Endothelial cell of umbilical vein (primary cell): ENCODE measurements at regions not wholly inside any gene's neighbourhood (a gene's known extent, or its start where the extent isn't known, plus 50 kb on each side); places are given as distances from the start of the nearest gene placed in this dataset.

Source experiments
- BruUV-seq: library from RNA; stranded (reverse); fragments of 400-500 nt; replicated peaks from 2 replicates; lab custom pipeline; 2021; lab: Mats Ljungman, UMichigan
- CTCF ChIA-PET: fragments of 300-600, 350-600 bp; sonication (Branson Sonifier 250); formaldehyde crosslinking; loops from one replicate; lab custom pipeline; 2021; ENCODE audit warnings: antibody characterized with exemption, inconsistent platforms; lab: Charles Lee
- POLR2A ChIA-PET: fragments of 300-600, 350-600 bp; sonication (Branson Sonifier 250); formaldehyde crosslinking; loops from one replicate; lab custom pipeline; 2021; ENCODE audit warnings: antibody characterized with exemption, inconsistent platforms; lab: Charles Lee
- DNase-seq: peaks from one replicate; pipeline ENCODE4 v3.0.0-alpha.2; 2011; ENCODE audit warnings: low read depth, low spot score
- FAIRE-seq: peaks from 2 replicates; lab custom pipeline; 2011; peaks lifted over from hg19 to GRCh38; lab: Jason Lieb, UNC
- H2AFZ ChIP-seq: 2 replicates; pipeline ENCODE4 v1.6.0; 2012; ENCODE audit warnings: low read depth, low read length, control low read depth, inconsistent platforms
- H3K27ac ChIP-seq: 2 replicates; pipeline ENCODE4 v1.5.1; 2011; ENCODE audit warnings: low read depth, mild to moderate bottlenecking, control low read depth, low read length, moderate library complexity; ENCODE audit not compliant: insufficient read depth
- H3K27me3 ChIP-seq, 2 experiments: 2 replicates each; pipeline versions ENCODE4 v1.6.0 to v1.6.1; 2011; ENCODE audit warnings: low read length in 2 of 2, mixed read lengths in 1 of 2; ENCODE audit not compliant: control insufficient read depth in 2 of 2, insufficient read depth in 2 of 2
- H3K36me3 ChIP-seq, 2 experiments: 2 replicates in 1 of 2; 3 replicates in 1 of 2; pipeline ENCODE4 v1.5.1; 2011; ENCODE audit warnings: low read length in 2 of 2, mild to moderate bottlenecking in 1 of 2, moderate library complexity in 1 of 2; ENCODE audit not compliant: control insufficient read depth in 2 of 2, insufficient read depth in 2 of 2; ENCODE audit errors: extremely low read depth in 1 of 2
- H3K4me1 ChIP-seq: 3 replicates; pipeline ENCODE4 v1.5.1; 2011; ENCODE audit warnings: mild to moderate bottlenecking, low read length; ENCODE audit not compliant: control insufficient read depth, insufficient read depth; ENCODE audit errors: extremely low read depth
- H3K4me2 ChIP-seq: 2 replicates; pipeline ENCODE4 v1.6.1; 2011; ENCODE audit warnings: low read length, control low read depth, mixed read lengths; ENCODE audit not compliant: insufficient read depth
- H3K4me3 ChIP-seq, 3 experiments: fragments of 200-600 bp in 1 of 3; sonication (generic), shearing (Covaris generic) in 1 of 3; replicated peaks in 1 of 3; 2 replicates each; pipeline ENCODE4 v1.5.1; 2011 to 2016; ENCODE audit warnings: control low read depth in 3 of 3, low read length in 3 of 3, mild to moderate bottlenecking in 2 of 3, inconsistent platforms in 1 of 3, low read depth in 1 of 3, moderate library complexity in 1 of 3; ENCODE audit not compliant: insufficient read depth in 1 of 3
- H3K79me2 ChIP-seq: 2 replicates; pipeline ENCODE4 v1.6.0; 2012; ENCODE audit warnings: low read length, inconsistent platforms; ENCODE audit not compliant: control insufficient read depth, insufficient read depth
- H3K9ac ChIP-seq: replicated peaks from 2 replicates; pipeline ENCODE3; 2011; ENCODE audit warnings: low read length, control low read depth; ENCODE audit not compliant: insufficient read depth; ENCODE audit errors: extremely low read depth
- H3K9me1 ChIP-seq: replicated peaks from 3 replicates; pipeline ENCODE4 v1.6.0; 2011; ENCODE audit warnings: mild to moderate bottlenecking, low read length; ENCODE audit not compliant: control insufficient read depth, insufficient read depth; ENCODE audit errors: extremely low read depth
- H3K9me3 ChIP-seq: replicated peaks from 2 replicates; pipeline ENCODE4 v1.5.1; 2012; ENCODE audit warnings: low read length, inconsistent platforms; ENCODE audit not compliant: control insufficient read depth, insufficient read depth
- H4K20me1 ChIP-seq: replicated peaks from 2 replicates; pipeline ENCODE3; 2011; ENCODE audit warnings: mild to moderate bottlenecking, low read length; ENCODE audit not compliant: control insufficient read depth, insufficient read depth; ENCODE audit errors: extremely low read depth
- FOS ChIP-seq: IDR thresholded peaks from 2 replicates; pipeline ENCODE4 v1.6.1; 2011; ENCODE audit warnings: mild to moderate bottlenecking, low read length, moderate library complexity, borderline replicate concordance; ENCODE audit not compliant: insufficient read depth
- GATA2 ChIP-seq: IDR thresholded peaks from 2 replicates; pipeline ENCODE4 v1.7.0; 2011; ENCODE audit warnings: low read depth, mild to moderate bottlenecking, moderate library complexity, mixed read lengths, low read length; ENCODE audit not compliant: insufficient read length, insufficient read depth
- JUN ChIP-seq: IDR thresholded peaks from 2 replicates; pipeline ENCODE4 v1.6.1; 2011; ENCODE audit warnings: borderline replicate concordance, low read depth; ENCODE audit not compliant: insufficient read length, insufficient read depth
- MAX ChIP-seq: IDR thresholded peaks from 2 replicates; pipeline ENCODE4 v1.6.1; 2011; ENCODE audit not compliant: insufficient read depth, insufficient read length
- MYC ChIP-seq: IDR thresholded peaks from one replicate; pipeline ENCODE4 v1.6.1; 2011; ENCODE audit warnings: mild to moderate bottlenecking, low read depth, low read length
- POLR2A ChIP-seq: IDR thresholded peaks from 2 replicates; pipeline ENCODE4 v1.6.1; 2012; ENCODE audit warnings: low read depth, mild to moderate bottlenecking, control low read depth, low read length
- POLR2AphosphoS5 ChIP-seq: IDR thresholded peaks from 2 replicates; pipeline ENCODE4 v1.6.1; 2012; ENCODE audit warnings: low read depth, mild to moderate bottlenecking, control low read depth, low read length, moderate library complexity; ENCODE audit not compliant: insufficient read depth
- dilution Hi-C: fragments of 300-500 bp; cut with MboI; formaldehyde crosslinking; loops from one replicate; pipeline ENCODE4 v1.15.0; 2019; ENCODE audit warnings: low sequenced_read_pairs; ENCODE audit not compliant: extremely low pct_ligation_motif_present
- intact Hi-C: fragments of 100-400 bp; cut with micrococcal nuclease; formaldehyde crosslinking; loops from one replicate; pipeline ENCODE4 v1.10.0; 2022
- TF ChIP-seq, protein P1 (sequence below), 2 donors: IDR thresholded peaks; 1 replicate in 1 of 2; 2 replicates in 1 of 2; pipeline ENCODE4 v1.5.1; 2011; ENCODE audit warnings: low read length in 2 of 2, mild to moderate bottlenecking in 2 of 2, moderate library complexity in 2 of 2, control low read depth in 1 of 2, inconsistent platforms in 1 of 2, low read depth in 1 of 2; ENCODE audit not compliant: insufficient read depth in 1 of 2; ENCODE audit errors: extremely low read depth in 1 of 2

DNA sequence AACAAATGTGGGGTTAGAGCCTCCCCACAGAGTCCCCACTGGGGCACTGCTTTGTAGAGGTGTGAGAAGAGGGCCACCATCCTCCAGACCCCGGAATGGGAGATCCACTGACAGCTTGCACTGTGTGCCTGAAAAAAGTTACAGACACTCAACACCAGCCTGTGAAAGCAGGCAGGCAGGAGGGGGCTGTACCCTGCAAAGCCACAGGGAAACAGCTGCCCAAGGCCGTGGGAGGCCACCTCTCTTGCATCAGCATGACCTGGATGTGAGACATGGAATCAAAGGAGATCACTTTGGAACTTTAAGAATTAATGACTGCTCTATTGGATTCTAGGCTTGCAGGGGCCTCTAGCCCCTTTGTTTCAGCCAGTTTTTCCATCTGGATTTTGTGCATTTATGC lies 782.3 kb downstream of the BRINP1 start:
- no peak for FAIRE-seq
- CTCF ChIA-PET = no interaction called here
- intact Hi-C loops = no loop called here

More for the DNA sequence above, 782.3 kb downstream of the BRINP1 start:
- no peaks in the 10 kb centered on the region for H3K79me2 ChIP-seq
- POLR2A ChIA-PET = no interaction called here
- no peak overlapping the region for H3K9ac ChIP-seq
- no peak overlapping the region for H2AFZ ChIP-seq
- H3K4me3 ChIP-seq = no peak overlapping the region
- TF ChIP-seq POLR2AphosphoS5 (no peak), MYC (no peak), FOS (no peak), POLR2A (no peak), GATA2 (no peak), JUN (no peak), MAX (no peak)
- TF ChIP-seq, protein P1, sequence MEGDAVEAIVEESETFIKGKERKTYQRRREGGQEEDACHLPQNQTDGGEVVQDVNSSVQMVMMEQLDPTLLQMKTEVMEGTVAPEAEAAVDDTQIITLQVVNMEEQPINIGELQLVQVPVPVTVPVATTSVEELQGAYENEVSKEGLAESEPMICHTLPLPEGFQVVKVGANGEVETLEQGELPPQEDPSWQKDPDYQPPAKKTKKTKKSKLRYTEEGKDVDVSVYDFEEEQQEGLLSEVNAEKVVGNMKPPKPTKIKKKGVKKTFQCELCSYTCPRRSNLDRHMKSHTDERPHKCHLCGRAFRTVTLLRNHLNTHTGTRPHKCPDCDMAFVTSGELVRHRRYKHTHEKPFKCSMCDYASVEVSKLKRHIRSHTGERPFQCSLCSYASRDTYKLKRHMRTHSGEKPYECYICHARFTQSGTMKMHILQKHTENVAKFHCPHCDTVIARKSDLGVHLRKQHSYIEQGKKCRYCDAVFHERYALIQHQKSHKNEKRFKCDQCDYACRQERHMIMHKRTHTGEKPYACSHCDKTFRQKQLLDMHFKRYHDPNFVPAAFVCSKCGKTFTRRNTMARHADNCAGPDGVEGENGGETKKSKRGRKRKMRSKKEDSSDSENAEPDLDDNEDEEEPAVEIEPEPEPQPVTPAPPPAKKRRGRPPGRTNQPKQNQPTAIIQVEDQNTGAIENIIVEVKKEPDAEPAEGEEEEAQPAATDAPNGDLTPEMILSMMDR (IDR thresholded peaks at IDR 0.05; ENCODE audit: extremely low read depth in 1 of 2, insufficient read depth in 1 of 2, low read depth in 1 of 2, low read length in 2 of 2) = no peak
- H3K36me3 ChIP-seq = no peaks in the 10 kb centered on the region
- no peak overlapping the region for H3K4me2 ChIP-seq
- no peaks in the 10 kb centered on the region for H3K4me1 ChIP-seq
- no peaks in the 10 kb centered on the region for H3K9me3 ChIP-seq
- DNase-seq = no peak
- peaks cover 0 to 3% of the 10 kb centered on the region in 2 experiments for H3K27me3 ChIP-seq
- no peaks in the 10 kb centered on the region for H3K9me1 ChIP-seq
- dilution Hi-C loops = no loop called here
- no TSS peak for BruUV-seq
- H3K27ac ChIP-seq = no peak overlapping the region
- H4K20me1 ChIP-seq = no peaks in the 10 kb centered on the region
